GM10248 (cell line): ENCODE measurements at regions not wholly inside any gene's neighbourhood (a gene's known extent, or its start where the extent isn't known, plus 50 kb on each side); places are given as distances from the start of the nearest gene placed in this dataset.

Experiments used
- CTCF ChIA-PET: fragments of 300-600 bp; sonication (Branson Sonifier 250); formaldehyde crosslinking; extraction: SDS; loops from one replicate; lab custom pipeline; 2021; ENCODE audit warnings: antibody characterized with exemption; lab: Yijun Ruan, JAX
- POLR2A ChIA-PET: fragments of 350-650 bp; sonication (Branson Sonifier 250); formaldehyde crosslinking; extraction: SDS; loops from one replicate; lab custom pipeline; 2020; ENCODE audit warnings: antibody characterized with exemption; lab: Yijun Ruan, JAX
- DNase-seq: peaks from one replicate; pipeline ENCODE4 v3.0.0; 2012; ENCODE audit errors: extremely low spot score
- CTCF ChIP-seq: IDR thresholded peaks from 2 replicates; pipeline ENCODE4 v1.5.1; 2012; ENCODE audit warnings: mild to moderate bottlenecking, low read depth; ENCODE audit errors: extremely low read depth, missing control alignments, control extremely low read depth

GRCh38 chr19:31135841-31136240, 213.4 kb downstream of the TSHZ3 start:
- no peak for DNase-seq
- POLR2A ChIA-PET: no interaction called here
- CTCF ChIA-PET: no interaction called here
- TF ChIP-seq CTCF: no peak

- CTCF ChIA-PET: no interaction called here
- POLR2A ChIA-PET: no interaction called here
- DNase-seq: no peak
- no peak for TF ChIP-seq CTCF
These were observed 216.5 kb downstream of the TSHZ3 start for GRCh38 chr19:31132753-31133110.

GRCh38 chr19:31128291-31128690, 220.9 kb downstream of the TSHZ3 start:
- CTCF ChIA-PET: no interaction called here
- POLR2A ChIA-PET: no interaction called here
- DNase-seq: no peak
- no peak for TF ChIP-seq CTCF

GRCh38 chr19:31127134-31127967, 221.9 kb downstream of the TSHZ3 start:
- POLR2A ChIA-PET: no interaction called here
- TF ChIP-seq CTCF: no peak
- no peak for DNase-seq
- CTCF ChIA-PET: no interaction called here

GRCh38 chr19:31126236-31126635, 223.0 kb downstream of the TSHZ3 start:
- TF ChIP-seq CTCF: no peak
- ChIA-PET POLR2A (no interaction called here), CTCF (no interaction called here)
- no peak for DNase-seq

GRCh38 chr19:31125071-31125470, 224.2 kb downstream of the TSHZ3 start:
- ChIA-PET CTCF (no interaction called here), POLR2A (no interaction called here)
- no peak for TF ChIP-seq CTCF
- no peak for DNase-seq
